ENCODE measurements at regions not wholly inside any gene's neighbourhood (a gene's known extent, or its start where the extent isn't known, plus 50 kb on each side); places are given as distances from the start of the nearest gene placed in this dataset.

- FAIRE-seq (no peak), DNase-seq (ENCODE audit: low read depth) (no peak)
- no peaks in the 10 kb centered on the region for H3K36me3 ChIP-seq (ENCODE audit: control insufficient read depth, insufficient read depth, low read length)
- no peak for TF ChIP-seq CTCF (IDR thresholded peaks at IDR 0.05; ENCODE audit: insufficient read depth, low read length, severe bottlenecking)
- H3K27me3 ChIP-seq (ENCODE audit: control insufficient read depth, insufficient read depth, low read length), result no peaks in the 10 kb centered on the region
- H3K4me3 ChIP-seq (ENCODE audit: low read depth, low read length), result no peak overlapping the region
Measured at GRCh38 chr2:120791243-120791961, 55.7 kb downstream of the GLI2 start.

DNA sequence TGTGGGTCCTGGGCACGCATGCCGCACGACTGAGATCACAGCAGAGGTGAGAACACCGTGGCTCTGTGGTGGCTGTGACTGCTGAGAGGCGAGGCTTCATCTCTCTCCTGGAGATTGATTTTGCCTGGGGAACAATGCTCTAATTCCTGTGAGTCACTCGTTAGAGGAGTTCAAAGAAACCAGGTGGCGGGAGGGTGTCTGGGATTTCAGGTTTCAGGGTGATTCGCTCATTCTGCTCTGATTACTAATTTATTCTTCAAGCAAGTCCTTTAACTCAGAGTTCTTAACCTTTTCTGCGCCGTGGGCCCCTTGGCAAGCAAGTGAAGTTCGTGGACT lies 56.3 kb downstream of the GLI2 start:
- DNase-seq (ENCODE audit: low read depth), result peak; percentile 84
- TF ChIP-seq CTCF (IDR thresholded peaks at IDR 0.05; ENCODE audit: insufficient read depth, low read length, severe bottlenecking), result no peak
- Histone ChIP-seq H3K4me3 (ENCODE audit: low read depth, low read length) (no peak overlapping the region), H3K27me3 (ENCODE audit: control insufficient read depth, insufficient read depth, low read length) (no peaks in the 10 kb centered on the region), H3K36me3 (ENCODE audit: control insufficient read depth, insufficient read depth, low read length) (no peaks in the 10 kb centered on the region)
- FAIRE-seq, result peak; percentile 96

DNA sequence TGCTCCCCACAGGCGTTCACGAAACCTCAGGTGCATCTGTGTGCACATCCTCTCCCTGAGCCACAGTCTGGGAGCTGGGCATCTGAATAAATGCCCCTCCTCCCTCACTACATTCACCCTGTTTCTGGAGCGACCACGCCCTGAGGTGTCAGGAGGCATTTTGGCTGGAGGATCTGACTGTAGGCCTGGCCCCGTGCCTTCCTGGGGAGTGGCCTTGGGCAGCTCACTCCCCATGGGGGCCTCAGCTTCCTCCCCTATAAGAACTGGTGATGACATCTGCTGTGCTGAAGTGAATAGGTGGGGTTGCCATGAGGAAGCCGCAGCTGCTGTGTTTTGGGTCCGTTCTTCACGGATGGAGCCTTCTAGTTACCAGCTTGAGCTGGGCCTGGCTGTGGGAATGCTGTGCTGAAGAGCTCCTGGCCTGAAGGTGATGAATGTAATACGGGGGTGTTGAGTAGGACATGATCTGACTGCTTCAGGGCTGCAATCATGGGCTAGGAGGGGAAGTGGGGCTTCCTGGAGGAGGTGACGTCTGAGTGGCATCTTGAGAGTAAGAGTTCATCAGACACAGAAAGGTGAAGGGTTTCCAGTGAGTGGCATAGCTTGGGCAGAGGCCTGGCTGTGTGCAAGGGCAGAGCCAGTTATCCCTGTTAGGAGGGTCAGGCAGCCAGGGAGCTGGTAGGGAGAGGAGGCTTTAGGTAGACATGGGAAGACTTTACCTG lies 58.2 kb downstream of the GLI2 start:
- no peak for TF ChIP-seq CTCF (IDR thresholded peaks at IDR 0.05; ENCODE audit: insufficient read depth, low read length, severe bottlenecking)
- Histone ChIP-seq H3K36me3 (ENCODE audit: control insufficient read depth, insufficient read depth, low read length) (no peaks in the 10 kb centered on the region), H3K4me3 (ENCODE audit: low read depth, low read length) (no peak overlapping the region), H3K27me3 (ENCODE audit: control insufficient read depth, insufficient read depth, low read length) (no peaks in the 10 kb centered on the region)
- DNase-seq (ENCODE audit: low read depth) (peak; percentile 25), FAIRE-seq (no peak)

DNA sequence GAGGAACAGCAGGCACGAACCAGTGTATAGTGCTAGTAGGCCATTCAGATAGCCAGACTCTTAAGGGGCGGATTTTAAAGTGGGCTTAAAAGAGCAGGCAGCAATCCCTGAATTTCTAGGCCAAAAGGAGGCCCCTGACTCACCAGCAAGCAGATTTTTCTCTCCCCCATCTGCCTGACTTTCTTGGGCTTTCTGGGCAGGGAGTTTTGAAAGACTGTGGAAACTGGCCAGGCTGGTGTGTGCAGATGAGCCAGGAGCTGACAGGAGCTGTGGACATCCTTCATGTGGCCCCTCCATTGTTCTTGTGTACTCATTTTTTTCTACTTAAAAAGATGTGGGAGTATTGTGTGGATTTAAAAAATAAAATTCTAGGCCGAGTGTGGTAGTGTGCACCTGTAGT lies 59.0 kb downstream of the GLI2 start:
- H3K36me3 ChIP-seq (ENCODE audit: control insufficient read depth, insufficient read depth, low read length), result no peaks in the 10 kb centered on the region
- H3K27me3 ChIP-seq (ENCODE audit: control insufficient read depth, insufficient read depth, low read length), result no peaks in the 10 kb centered on the region
- no peak for FAIRE-seq
- TF ChIP-seq CTCF (IDR thresholded peaks at IDR 0.05; ENCODE audit: insufficient read depth, low read length, severe bottlenecking), result no peak
- DNase-seq (ENCODE audit: low read depth), result no peak
- no peak overlapping the region for H3K4me3 ChIP-seq (ENCODE audit: low read depth, low read length)

GRCh38 chr2:120796094-120796493 lies 60.4 kb downstream of the GLI2 start:
- DNase-seq (ENCODE audit: low read depth) (no peak), FAIRE-seq (no peak)
- Histone ChIP-seq H3K4me3 (ENCODE audit: low read depth, low read length) (no peak overlapping the region), H3K36me3 (ENCODE audit: control insufficient read depth, insufficient read depth, low read length) (no peaks in the 10 kb centered on the region), H3K27me3 (ENCODE audit: control insufficient read depth, insufficient read depth, low read length) (no peaks in the 10 kb centered on the region)
- TF ChIP-seq CTCF (IDR thresholded peaks at IDR 0.05; ENCODE audit: insufficient read depth, low read length, severe bottlenecking), result no peak
